ENCODE measurements at regions not wholly inside any gene's neighbourhood (a gene's known extent, or its start where the extent isn't known, plus 50 kb on each side); places are given as distances from the start of the nearest gene placed in this dataset.

GRCh38 chr5:54873691-54874090 lies 111.7 kb downstream of the ESM1 start:
- no peak for DNase-seq (ENCODE audit: low read depth, low spot score)
- ChIA-PET CTCF (interaction anchor here (0.9 to 4.4 kb wide), 10 partner anchors 9 to 430 kb away, joined by 3 to 29 read pairs (median 6); partner anchors contain the start of gene GPX8), POLR2A (no interaction called here)
- no peak overlapping the region for H3K4me3 ChIP-seq (ENCODE audit: low read depth, low read length)
- TF ChIP-seq CTCF (IDR thresholded peaks at IDR 0.05; ENCODE audit: insufficient read depth, low read length, missing control alignments) = no peak

GRCh38 chr5:54872810-54873209 lies 112.6 kb downstream of the ESM1 start:
- no peak for DNase-seq (ENCODE audit: low read depth, low spot score)
- CTCF ChIA-PET = interaction anchor here (0.9 to 4.4 kb wide), 9 partner anchors 9 to 429 kb away, joined by 3 to 29 read pairs (median 7); partner anchors contain the start of genes GPX8 and SNX18
- H3K4me3 ChIP-seq (ENCODE audit: low read depth, low read length) = no peak overlapping the region
- no peak for TF ChIP-seq CTCF (IDR thresholded peaks at IDR 0.05; ENCODE audit: insufficient read depth, low read length, missing control alignments)
- POLR2A ChIA-PET = no interaction called here

- TF ChIP-seq CTCF (IDR thresholded peaks at IDR 0.05; ENCODE audit: insufficient read depth, low read length, missing control alignments) = no peak
These were observed 115.1 kb downstream of the ESM1 start for GRCh38 chr5:54870271-54870670.

GRCh38 chr5:54869691-54870090 lies 115.7 kb downstream of the ESM1 start:
- ChIA-PET CTCF (interaction anchor here (0.8 to 4.4 kb wide), 7 partner anchors 10 to 379 kb away, joined by 3 to 29 read pairs (median 7); partner anchors contain the start of gene SNX18), POLR2A (no interaction called here)
- no peak for DNase-seq (ENCODE audit: low read depth, low spot score)
- TF ChIP-seq CTCF (IDR thresholded peaks at IDR 0.05; ENCODE audit: insufficient read depth, low read length, missing control alignments) = no peak
- H3K4me3 ChIP-seq (ENCODE audit: low read depth, low read length) = no peak overlapping the region

More at GRCh38 chr5:54870271-54870670, 115.1 kb downstream of the ESM1 start:
- CTCF ChIA-PET = interaction anchor here (0.8 to 4.4 kb wide), 8 partner anchors 10 to 427 kb away, joined by 3 to 29 read pairs (median 6); partner anchors contain the start of gene SNX18
- POLR2A ChIA-PET = no interaction called here
- no peak for DNase-seq (ENCODE audit: low read depth, low spot score)
- no peak overlapping the region for H3K4me3 ChIP-seq (ENCODE audit: low read depth, low read length)

- no peak overlapping the region for H3K4me3 ChIP-seq (ENCODE audit: low read depth, low read length)
- TF ChIP-seq CTCF (IDR thresholded peaks at IDR 0.05; ENCODE audit: insufficient read depth, low read length, missing control alignments) = no peak
- POLR2A ChIA-PET = no interaction called here
- DNase-seq (ENCODE audit: low read depth, low spot score) = no peak
- CTCF ChIA-PET = interaction anchor here (1.0 to 5.8 kb wide), 20 partner anchors 10 to 625 kb away, joined by 3 to 137 read pairs (median 14); partner anchors contain the start of genes GPX8 and SNX18
These were observed 116.6 kb downstream of the ESM1 start for GRCh38 chr5:54868511-54869483.
